ENCODE measurements at regions not wholly inside any gene's neighbourhood (a gene's known extent, or its start where the extent isn't known, plus 50 kb on each side); places are given as distances from the start of the nearest gene placed in this dataset.

DNA sequence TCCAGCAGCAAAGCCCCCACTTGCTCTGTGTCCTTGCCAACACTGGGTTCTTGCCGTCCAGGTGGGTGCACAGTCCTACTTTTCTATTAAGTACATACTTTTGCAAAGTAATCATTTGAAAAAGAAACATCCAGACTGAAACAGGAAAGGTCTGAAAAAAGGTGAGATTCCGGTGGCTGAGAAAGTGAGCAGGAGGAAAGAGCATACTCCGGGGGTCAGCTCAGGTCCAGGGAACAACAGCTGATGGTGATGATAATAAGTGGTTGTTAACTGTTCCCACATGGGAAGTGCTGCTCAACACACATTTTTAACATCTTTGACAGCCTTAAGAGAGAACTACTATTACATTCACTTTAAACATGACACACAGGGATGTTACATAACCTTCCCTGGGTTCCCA lies 86.1 kb upstream of the UXS1 start:
- TF ChIP-seq, protein P1, sequence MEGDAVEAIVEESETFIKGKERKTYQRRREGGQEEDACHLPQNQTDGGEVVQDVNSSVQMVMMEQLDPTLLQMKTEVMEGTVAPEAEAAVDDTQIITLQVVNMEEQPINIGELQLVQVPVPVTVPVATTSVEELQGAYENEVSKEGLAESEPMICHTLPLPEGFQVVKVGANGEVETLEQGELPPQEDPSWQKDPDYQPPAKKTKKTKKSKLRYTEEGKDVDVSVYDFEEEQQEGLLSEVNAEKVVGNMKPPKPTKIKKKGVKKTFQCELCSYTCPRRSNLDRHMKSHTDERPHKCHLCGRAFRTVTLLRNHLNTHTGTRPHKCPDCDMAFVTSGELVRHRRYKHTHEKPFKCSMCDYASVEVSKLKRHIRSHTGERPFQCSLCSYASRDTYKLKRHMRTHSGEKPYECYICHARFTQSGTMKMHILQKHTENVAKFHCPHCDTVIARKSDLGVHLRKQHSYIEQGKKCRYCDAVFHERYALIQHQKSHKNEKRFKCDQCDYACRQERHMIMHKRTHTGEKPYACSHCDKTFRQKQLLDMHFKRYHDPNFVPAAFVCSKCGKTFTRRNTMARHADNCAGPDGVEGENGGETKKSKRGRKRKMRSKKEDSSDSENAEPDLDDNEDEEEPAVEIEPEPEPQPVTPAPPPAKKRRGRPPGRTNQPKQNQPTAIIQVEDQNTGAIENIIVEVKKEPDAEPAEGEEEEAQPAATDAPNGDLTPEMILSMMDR (IDR thresholded peaks at IDR 0.05 in 2 of 3, conservative IDR thresholded peaks at IDR 0.05 in 1 of 3; ENCODE audit: borderline replicate concordance in 1 of 3, insufficient read depth in 1 of 3, low read depth in 2 of 3, low read length in 2 of 3), result no peak
- no peak for TF ChIP-seq EZH2 (IDR thresholded peaks at IDR 0.05)
- no peak for TF ChIP-seq EZH2phosphoT487 (IDR thresholded peaks at IDR 0.05; ENCODE audit: borderline replicate concordance)
- TF ChIP-seq RAD21 (IDR thresholded peaks at IDR 0.05; ENCODE audit: low read depth), result no peak
- TF ChIP-seq POLR2A (IDR thresholded peaks at IDR 0.05; ENCODE audit: borderline replicate concordance, extremely low read depth, insufficient read depth, insufficient read length), result no peak
- no peak for TF ChIP-seq JUND (IDR thresholded peaks at IDR 0.05)
- TF ChIP-seq YY1 (IDR thresholded peaks at IDR 0.05; ENCODE audit: extremely low read depth, insufficient replicate concordance, low read depth, low read length), result no peak
- TF ChIP-seq, protein P2, sequence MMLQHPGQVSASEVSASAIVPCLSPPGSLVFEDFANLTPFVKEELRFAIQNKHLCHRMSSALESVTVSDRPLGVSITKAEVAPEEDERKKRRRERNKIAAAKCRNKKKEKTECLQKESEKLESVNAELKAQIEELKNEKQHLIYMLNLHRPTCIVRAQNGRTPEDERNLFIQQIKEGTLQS (IDR thresholded peaks at IDR 0.05), result no peak
- no peak for TF ChIP-seq POLR2AphosphoS5 (IDR thresholded peaks at IDR 0.05; ENCODE audit: low read depth, low read length)
- no peak for TF ChIP-seq ZFX (IDR thresholded peaks at IDR 0.05)
- TF ChIP-seq, protein P3, sequence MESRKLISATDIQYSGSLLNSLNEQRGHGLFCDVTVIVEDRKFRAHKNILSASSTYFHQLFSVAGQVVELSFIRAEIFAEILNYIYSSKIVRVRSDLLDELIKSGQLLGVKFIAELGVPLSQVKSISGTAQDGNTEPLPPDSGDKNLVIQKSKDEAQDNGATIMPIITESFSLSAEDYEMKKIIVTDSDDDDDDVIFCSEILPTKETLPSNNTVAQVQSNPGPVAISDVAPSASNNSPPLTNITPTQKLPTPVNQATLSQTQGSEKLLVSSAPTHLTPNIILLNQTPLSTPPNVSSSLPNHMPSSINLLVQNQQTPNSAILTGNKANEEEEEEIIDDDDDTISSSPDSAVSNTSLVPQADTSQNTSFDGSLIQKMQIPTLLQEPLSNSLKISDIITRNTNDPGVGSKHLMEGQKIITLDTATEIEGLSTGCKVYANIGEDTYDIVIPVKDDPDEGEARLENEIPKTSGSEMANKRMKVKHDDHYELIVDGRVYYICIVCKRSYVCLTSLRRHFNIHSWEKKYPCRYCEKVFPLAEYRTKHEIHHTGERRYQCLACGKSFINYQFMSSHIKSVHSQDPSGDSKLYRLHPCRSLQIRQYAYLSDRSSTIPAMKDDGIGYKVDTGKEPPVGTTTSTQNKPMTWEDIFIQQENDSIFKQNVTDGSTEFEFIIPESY (IDR thresholded peaks at IDR 0.05; ENCODE audit: extremely low read depth, insufficient replicate concordance, low read length), result no peak
